Gastroesophageal sphincter (tissue), 3 donors: ENCODE measurements at regions not wholly inside any gene's neighbourhood (a gene's known extent, or its start where the extent isn't known, plus 50 kb on each side); places are given as distances from the start of the nearest gene placed in this dataset.

ENCODE experiments used
- CTCF ChIP-seq, 4 experiments: fragments of 200-600 bp in 2 of 4; fragments of 450-650 bp in 2 of 4; sonication (generic) in 1 of 4; IDR thresholded peaks; one replicate each; pipeline ENCODE4 v1.5.1; 2017 to 2019; ENCODE audit warnings: antibody characterized with exemption in 4 of 4, mild to moderate bottlenecking in 2 of 4, moderate library complexity in 2 of 4
- EP300 ChIP-seq: sonication (generic); formaldehyde crosslinking; IDR thresholded peaks from one replicate; pipeline ENCODE4 v1.6.1; 2017; ENCODE audit warnings: antibody characterized with exemption, mild to moderate bottlenecking
- POLR2A ChIP-seq, 2 donors: fragments of 450-650 bp; IDR thresholded peaks; one replicate each; pipeline ENCODE4 v1.6.1; 2017; ENCODE audit warnings: antibody characterized with exemption in 2 of 2, mild to moderate bottlenecking in 2 of 2, moderate library complexity in 1 of 2
- POLR2AphosphoS5 ChIP-seq: sonication (generic); formaldehyde crosslinking; IDR thresholded peaks from one replicate; pipeline ENCODE4 v1.6.1; 2017; ENCODE audit warnings: antibody characterized with exemption

- TF ChIP-seq CTCF (IDR thresholded peaks at IDR 0.05) (no peak), EP300 (no peak), POLR2AphosphoS5 (no peak), POLR2A (IDR thresholded peaks at IDR 0.05) (no peak)
These were observed 157.5 kb downstream of the CYP26B1 start for GRCh38 chr2:71990122-71990521.
